GM18517 (cell line): ENCODE measurements at regions not wholly inside any gene's neighbourhood (a gene's known extent, or its start where the extent isn't known, plus 50 kb on each side); places are given as distances from the start of the nearest gene placed in this dataset.

Experiments
- ATAC-seq: cut with Tn5 transposase; IDR thresholded peaks from one replicate; pipeline ENCODE4 v1.9.1; 2021; ENCODE audit warnings: mild to moderate bottlenecking, moderate library complexity; ENCODE audit not compliant: unreplicated experiment

GRCh38 chr4:15262396-15262795 lies 165.4 kb upstream of the C1QTNF7 start:
- no peak for ATAC-seq

- no peak for ATAC-seq
These were observed 157.6 kb upstream of the C1QTNF7 start for GRCh38 chr4:15270201-15270600.

- no peak for ATAC-seq
These were observed 141.8 kb upstream of the C1QTNF7 start for GRCh38 chr4:15286041-15286440.

- ATAC-seq = no peak
These were observed 136.7 kb upstream of the C1QTNF7 start for GRCh38 chr4:15291122-15291521.

- ATAC-seq = no peak
These were observed 134.1 kb upstream of the C1QTNF7 start for GRCh38 chr4:15293711-15294110.

- no peak for ATAC-seq
These were observed 133.6 kb upstream of the C1QTNF7 start for GRCh38 chr4:15294202-15294601.

GRCh38 chr4:15294832-15295231 lies 133.0 kb upstream of the C1QTNF7 start:
- no peak for ATAC-seq

GRCh38 chr4:15295421-15296162 lies 132.2 kb upstream of the C1QTNF7 start:
- ATAC-seq = no peak

GRCh38 chr4:15297344-15297743 lies 130.5 kb upstream of the C1QTNF7 start:
- ATAC-seq = no peak

- no peak for ATAC-seq
These were observed 128.2 kb upstream of the C1QTNF7 start for GRCh38 chr4:15299627-15300026.

GRCh38 chr4:15303052-15303641 lies 124.7 kb upstream of the C1QTNF7 start:
- ATAC-seq = no peak

GRCh38 chr4:15314974-15315373 lies 112.9 kb upstream of the C1QTNF7 start:
- no peak for ATAC-seq

GRCh38 chr4:15317246-15317645 lies 110.6 kb upstream of the C1QTNF7 start:
- ATAC-seq = no peak

GRCh38 chr4:15318621-15319348 lies 109.0 kb upstream of the C1QTNF7 start:
- ATAC-seq = no peak

- ATAC-seq = no peak
These were observed 107.6 kb upstream of the C1QTNF7 start for GRCh38 chr4:15320121-15320678.

- no peak for ATAC-seq
These were observed 105.8 kb upstream of the C1QTNF7 start for GRCh38 chr4:15322006-15322405.

GRCh38 chr4:15325987-15326386 lies 101.8 kb upstream of the C1QTNF7 start:
- no peak for ATAC-seq

- no peak for ATAC-seq
These were observed 100.2 kb upstream of the C1QTNF7 start for GRCh38 chr4:15327311-15328298.

GRCh38 chr4:15331930-15332329 lies 95.9 kb upstream of the C1QTNF7 start:
- no peak for ATAC-seq

GRCh38 chr4:15332377-15332776 lies 95.5 kb upstream of the C1QTNF7 start:
- no peak for ATAC-seq
